ENCODE measurements at regions not wholly inside any gene's neighbourhood (a gene's known extent, or its start where the extent isn't known, plus 50 kb on each side); places are given as distances from the start of the nearest gene placed in this dataset.
"Not testable (repeated sequence)": the region's sequence is repeated elsewhere in the genome, so short reads cannot be mapped to it uniquely, and the experiment has no call there.

- no peak for DNase-seq (ENCODE audit: low read depth in 3 of 3)
These were observed 197.6 kb downstream of the PRL start for GRCh38 chr6:22099231-22099630.

GRCh38 chr6:22099923-22100322 is 196.9 kb downstream of the PRL start:
- DNase-seq (ENCODE audit: low read depth in 3 of 3), result no peak

GRCh38 chr6:22101163-22101562 is 195.7 kb downstream of the PRL start:
- DNase-seq (ENCODE audit: low read depth in 3 of 3), result no peak

- no peak for DNase-seq (ENCODE audit: low read depth in 3 of 3)
These were observed 194.2 kb downstream of the PRL start for GRCh38 chr6:22102671-22103070.

GRCh38 chr6:22106451-22106850 is 190.4 kb downstream of the PRL start:
- no peak for DNase-seq (ENCODE audit: low read depth in 3 of 3)

GRCh38 chr6:22106961-22107360 is 189.9 kb downstream of the PRL start:
- no peak for DNase-seq (ENCODE audit: low read depth in 3 of 3)

GRCh38 chr6:22108199-22108598 is 188.6 kb downstream of the PRL start:
- no peak for DNase-seq (ENCODE audit: low read depth in 3 of 3)

- DNase-seq (ENCODE audit: low read depth in 3 of 3), result no peak
These were observed 186.8 kb downstream of the PRL start for GRCh38 chr6:22110061-22110460.

GRCh38 chr6:22112461-22112860 is 184.4 kb downstream of the PRL start:
- no peak for DNase-seq (ENCODE audit: low read depth in 3 of 3)

GRCh38 chr6:22113026-22113766 is 183.6 kb downstream of the PRL start:
- no peak for DNase-seq (ENCODE audit: low read depth in 3 of 3)

GRCh38 chr6:22115559-22115958 is 181.3 kb downstream of the PRL start:
- DNase-seq (ENCODE audit: low read depth in 3 of 3), result no peak

GRCh38 chr6:22117631-22118030 is 179.2 kb downstream of the PRL start:
- no peak for DNase-seq (ENCODE audit: low read depth in 3 of 3)

- DNase-seq (ENCODE audit: low read depth in 3 of 3), result no peak
These were observed 177.3 kb downstream of the PRL start for GRCh38 chr6:22119500-22119899.

- DNase-seq (ENCODE audit: low read depth in 3 of 3), result no peak
These were observed 172.1 kb downstream of the PRL start for GRCh38 chr6:22124756-22125155.

- no peak for DNase-seq (ENCODE audit: low read depth in 3 of 3)
These were observed 169.9 kb downstream of the PRL start for GRCh38 chr6:22126910-22127309.

- no peak for DNase-seq (ENCODE audit: low read depth in 3 of 3)
These were observed 167.1 kb downstream of the PRL start for GRCh38 chr6:22129751-22130150.

GRCh38 chr6:22132656-22133055 is 164.2 kb downstream of the PRL start:
- no peak for DNase-seq (ENCODE audit: low read depth in 3 of 3)

GRCh38 chr6:22133357-22133756 is 163.5 kb downstream of the PRL start:
- no peak for DNase-seq (ENCODE audit: low read depth in 3 of 3)

GRCh38 chr6:22134308-22134707 is 162.5 kb downstream of the PRL start:
- no peak for DNase-seq (ENCODE audit: low read depth in 3 of 3)

- no peak for DNase-seq (ENCODE audit: low read depth in 3 of 3)
These were observed 161.4 kb downstream of the PRL start for GRCh38 chr6:22135395-22135794.

GRCh38 chr6:22140736-22141135 is 156.1 kb downstream of the PRL start:
- DNase-seq (ENCODE audit: low read depth in 3 of 3), result not testable (repeated sequence)

GRCh38 chr6:22141241-22141745 is 155.5 kb downstream of the PRL start:
- DNase-seq (ENCODE audit: low read depth in 3 of 3), result no peak

GRCh38 chr6:22142856-22143255 is 154.0 kb downstream of the PRL start:
- no peak for DNase-seq (ENCODE audit: low read depth in 3 of 3)

- no peak for DNase-seq (ENCODE audit: low read depth in 3 of 3)
These were observed 151.5 kb downstream of the PRL start for GRCh38 chr6:22145376-22145775.

Data from stimulated activated CD4-positive, alpha-beta T cell treated with anti-CD3 and anti-CD28 coated beads, TNF-alpha, amount 100 ng/mL, for 4 hours (primary cell).